Stimulated activated effector memory CD8-positive, alpha-beta T cell treated with anti-CD3 and anti-CD28 coated beads, Interleukin-12 subunit alpha, Interleukin-12 subunit beta, amount 100 ng/mL, for 72 hours (primary cell): ENCODE measurements at regions not wholly inside any gene's neighbourhood (a gene's known extent, or its start where the extent isn't known, plus 50 kb on each side); places are given as distances from the start of the nearest gene placed in this dataset.

Experiments
- ATAC-seq: fragments of 150-1000 bp; cut with Tn5 transposase; 2 replicates; pipeline ENCODE4 v1.10.0; 2021
- DNase-seq, 2 donors: peaks; one replicate each; pipeline ENCODE4 v3.0.0; 2021 to 2022; ENCODE audit warnings: low spot score in 2 of 2
- H3K27ac Mint-ChIP-seq: one replicate; pipeline ENCODE4 v1.8.0; 2022; ENCODE audit warnings: mild to moderate bottlenecking, mixed read lengths
- H3K36me3 Mint-ChIP-seq: one replicate; pipeline ENCODE4 v1.8.0; 2022; ENCODE audit warnings: mild to moderate bottlenecking, mixed read lengths
- H3K4me1 Mint-ChIP-seq: one replicate; pipeline ENCODE4 v1.8.0; 2022; ENCODE audit warnings: mixed read lengths
- H3K4me3 Mint-ChIP-seq: one replicate; pipeline ENCODE4 v1.8.0; 2022; ENCODE audit warnings: mild to moderate bottlenecking, mixed read lengths
- H3K9me3 Mint-ChIP-seq: one replicate; pipeline ENCODE4 v1.8.0; 2022; ENCODE audit warnings: mixed read lengths

DNA sequence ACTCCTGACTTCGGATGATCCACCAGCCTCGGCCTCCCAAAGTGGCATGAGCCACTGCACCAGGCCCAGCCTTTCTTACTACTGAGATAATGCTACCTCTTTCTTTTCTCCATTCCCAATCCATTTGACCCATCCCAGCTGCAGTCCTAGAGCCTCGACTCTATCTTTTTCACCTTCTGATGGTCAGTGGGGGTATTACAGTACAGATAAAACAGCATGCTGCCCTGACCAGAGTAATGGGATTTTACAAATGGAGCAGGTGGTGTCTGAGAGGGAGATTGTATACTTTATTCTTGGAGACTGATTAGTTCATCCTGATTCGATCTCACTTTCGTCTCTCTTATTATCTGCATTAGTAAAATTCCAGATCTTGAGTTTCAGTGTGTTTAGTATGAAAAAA lies 238.6 kb upstream of the TNP1 start:
- no peaks in the 10 kb centered on the region for H3K9me3 Mint-ChIP-seq
- no peak for DNase-seq
- no peak overlapping the region for H3K27ac Mint-ChIP-seq
- no peak overlapping the region for H3K4me3 Mint-ChIP-seq
- no peaks in the 10 kb centered on the region for H3K4me1 Mint-ChIP-seq
- H3K36me3 Mint-ChIP-seq, result no peaks in the 10 kb centered on the region
- no peak for ATAC-seq

DNA sequence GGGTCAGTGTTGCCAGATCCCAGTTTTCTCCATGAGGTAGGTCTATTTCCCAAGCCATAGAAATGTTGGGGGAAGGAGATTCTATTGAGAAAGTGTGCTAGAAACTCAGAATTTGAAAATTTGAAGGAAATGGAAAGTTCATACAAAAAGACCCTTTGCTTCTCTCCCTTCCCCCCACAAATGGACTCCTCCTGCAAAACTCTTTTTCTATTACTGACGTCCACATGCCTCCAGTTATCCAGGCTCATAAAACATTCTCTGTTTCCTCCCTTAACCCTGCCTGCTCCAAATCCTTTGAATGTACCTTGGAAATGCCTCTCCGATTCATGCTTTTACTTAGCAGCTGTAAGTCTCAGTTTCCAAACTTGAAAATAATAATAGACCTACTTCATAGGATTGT lies 237.5 kb upstream of the TNP1 start:
- no peaks in the 10 kb centered on the region for H3K9me3 Mint-ChIP-seq
- ATAC-seq (no peak), DNase-seq (no peak)
- H3K36me3 Mint-ChIP-seq, result no peaks in the 10 kb centered on the region
- H3K27ac Mint-ChIP-seq, result no peak overlapping the region
- H3K4me3 Mint-ChIP-seq, result no peak overlapping the region
- no peaks in the 10 kb centered on the region for H3K4me1 Mint-ChIP-seq

DNA sequence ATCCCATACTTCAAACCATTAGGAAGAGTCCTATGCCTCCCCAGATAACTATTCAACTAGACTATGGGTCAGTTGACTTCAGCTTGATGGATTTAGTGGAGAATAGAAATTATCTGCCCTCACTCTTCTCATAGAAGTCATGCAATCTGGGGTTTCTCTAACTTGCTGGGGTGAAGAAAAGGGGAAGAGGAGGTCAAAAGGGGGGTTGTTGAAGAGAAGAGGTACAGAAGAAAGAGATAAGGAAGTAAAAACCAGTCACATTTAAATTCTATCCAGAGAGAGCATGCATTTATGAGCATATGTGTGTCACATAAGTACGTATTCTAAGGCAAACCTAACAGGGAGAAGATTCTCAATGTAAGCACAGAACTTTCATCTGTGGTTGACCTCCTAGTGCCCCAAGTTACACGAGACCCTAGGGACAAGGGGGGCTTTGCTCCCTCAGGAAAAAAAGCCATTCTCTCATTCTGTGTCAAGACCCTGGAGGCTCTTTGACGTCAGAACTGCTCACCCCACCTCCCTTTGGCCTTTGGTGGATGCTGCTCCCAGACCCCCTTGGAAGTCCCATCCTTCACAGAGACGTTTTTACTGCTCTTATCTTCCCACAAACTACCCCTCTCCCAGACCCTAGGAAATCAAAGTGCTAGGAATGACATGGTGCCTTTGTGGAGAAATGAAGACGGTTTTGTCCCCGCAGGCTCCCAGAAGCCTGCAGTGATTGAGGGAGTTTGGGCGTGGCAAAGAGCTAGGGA lies 236.8 kb upstream of the TNP1 start:
- no peak for DNase-seq
- no peak overlapping the region for H3K4me3 Mint-ChIP-seq
- H3K27ac Mint-ChIP-seq, result no peak overlapping the region
- no peak for ATAC-seq
- no peaks in the 10 kb centered on the region for H3K9me3 Mint-ChIP-seq
- H3K36me3 Mint-ChIP-seq, result no peaks in the 10 kb centered on the region
- H3K4me1 Mint-ChIP-seq, result no peaks in the 10 kb centered on the region

DNA sequence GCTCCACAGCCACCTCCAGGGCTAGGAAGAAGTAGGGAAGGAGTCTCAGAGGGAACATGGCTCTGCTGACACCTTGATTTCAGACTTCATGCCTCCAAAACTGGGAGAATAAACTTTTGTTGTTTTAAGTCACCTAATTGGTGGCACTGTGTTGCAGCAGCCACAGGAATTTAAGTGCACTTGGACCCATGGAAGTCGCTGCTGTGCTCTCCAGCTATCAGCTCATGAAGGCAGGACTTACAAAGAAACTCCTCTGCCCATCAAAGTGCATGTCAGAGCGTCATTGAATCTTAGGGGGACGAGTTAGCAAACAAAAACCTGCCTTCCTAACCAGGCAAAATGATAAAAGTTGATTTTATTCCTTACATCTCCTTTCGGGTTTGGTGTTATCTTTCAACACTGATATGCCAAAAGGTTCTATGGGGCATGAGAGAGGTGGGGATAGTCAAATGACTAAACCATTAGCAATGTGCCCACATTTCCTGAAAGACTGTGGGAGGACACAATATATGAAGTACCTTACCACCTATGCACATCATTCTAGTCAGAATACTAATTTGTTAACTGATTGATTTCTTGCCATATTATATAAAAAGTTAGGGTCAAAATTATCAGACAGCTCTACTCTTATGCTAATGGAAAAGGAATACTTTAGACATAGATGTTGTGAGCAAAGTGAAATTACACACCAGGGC lies 235.8 kb upstream of the TNP1 start:
- H3K36me3 Mint-ChIP-seq, result no peaks in the 10 kb centered on the region
- no peaks in the 10 kb centered on the region for H3K9me3 Mint-ChIP-seq
- DNase-seq, result no peak
- H3K27ac Mint-ChIP-seq, result no peak overlapping the region
- no peak overlapping the region for H3K4me3 Mint-ChIP-seq
- ATAC-seq, result peak; percentile 36
- H3K4me1 Mint-ChIP-seq, result no peaks in the 10 kb centered on the region

DNA sequence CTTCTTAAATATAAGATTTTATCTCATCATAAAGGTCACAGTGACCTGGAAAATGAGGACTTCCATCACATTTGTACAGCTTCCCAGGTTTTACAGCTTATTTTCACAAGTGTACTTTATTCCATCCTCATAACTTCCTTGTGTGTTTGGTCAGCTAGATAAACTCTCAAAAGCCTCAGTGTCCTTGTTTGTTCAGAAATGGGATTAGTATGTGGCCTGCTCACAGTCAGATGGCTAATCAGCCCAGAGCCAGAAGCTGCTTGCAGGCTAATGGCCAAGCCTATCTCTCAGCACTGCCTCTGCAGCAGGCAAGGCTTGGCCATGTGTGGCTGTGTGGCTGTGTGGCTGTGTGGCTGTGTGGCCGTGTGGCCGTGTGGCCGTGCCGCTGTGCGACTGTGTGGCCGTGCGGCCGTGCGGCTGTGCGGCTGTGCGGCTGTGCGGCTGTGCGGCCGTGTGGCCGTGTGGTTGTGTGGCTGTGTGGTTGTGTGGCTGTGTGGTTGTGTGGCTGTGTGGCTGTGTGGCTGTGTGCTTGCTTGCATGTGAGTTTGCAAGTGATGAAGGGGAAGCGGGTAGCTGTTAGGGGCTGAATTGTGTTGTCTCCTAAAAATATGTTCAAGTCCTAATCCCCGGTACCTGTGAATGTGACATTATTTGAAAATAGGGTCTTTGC lies 233.0 kb upstream of the TNP1 start:
- DNase-seq, result no peak

DNA sequence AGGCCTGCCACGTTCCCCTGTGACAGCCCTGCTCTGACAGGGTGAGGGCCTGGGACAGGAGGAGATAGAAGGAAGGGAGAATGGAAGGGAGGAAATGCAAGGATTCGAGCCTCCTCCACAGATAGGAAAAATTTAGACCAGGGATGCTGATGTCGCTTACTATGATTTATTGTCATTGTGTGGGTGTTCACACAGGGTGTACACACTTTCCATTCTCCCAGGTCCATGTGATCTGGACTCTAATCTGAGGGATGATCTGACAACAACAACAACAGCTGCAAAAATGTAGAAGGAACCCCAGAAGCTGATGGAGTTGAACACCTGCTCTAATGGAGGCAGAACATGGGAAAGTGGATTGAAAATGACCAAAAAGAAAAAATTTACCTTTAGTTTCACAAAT lies 231.7 kb upstream of the TNP1 start:
- Mint-ChIP-seq H3K4me3 (no peak overlapping the region), H3K36me3 (no peaks in the 10 kb centered on the region), H3K9me3 (no peaks in the 10 kb centered on the region), H3K4me1 (no peaks in the 10 kb centered on the region), H3K27ac (no peak overlapping the region)
- ATAC-seq (no peak), DNase-seq (no peak)

More for the DNA sequence above, 233.0 kb upstream of the TNP1 start:
- Mint-ChIP-seq H3K4me3 (no peak overlapping the region), H3K4me1 (no peaks in the 10 kb centered on the region), H3K27ac (no peak overlapping the region), H3K36me3 (no peaks in the 10 kb centered on the region), H3K9me3 (no peaks in the 10 kb centered on the region)
- ATAC-seq, result no peak

DNA sequence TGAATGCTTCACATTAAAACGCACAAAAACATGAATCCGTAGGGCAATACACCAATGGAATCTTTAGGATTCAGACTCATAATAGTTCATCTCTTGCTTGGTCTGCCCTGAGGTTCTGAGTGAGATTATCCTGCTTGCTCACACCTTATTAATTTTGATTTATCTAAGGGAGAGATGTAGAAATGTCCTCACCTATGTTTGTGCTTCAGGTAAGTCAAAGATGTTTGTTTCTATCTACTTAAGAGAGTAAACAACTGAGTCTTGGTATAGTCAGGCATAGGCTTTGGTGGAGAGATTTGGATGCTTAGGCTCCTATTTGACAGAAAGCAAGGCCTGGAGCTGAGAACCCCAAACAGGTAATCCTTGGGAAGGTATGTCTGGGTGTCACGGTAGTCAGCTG lies 231.0 kb upstream of the TNP1 start:
- DNase-seq, result no peak
- Mint-ChIP-seq H3K4me1 (no peaks in the 10 kb centered on the region), H3K36me3 (no peaks in the 10 kb centered on the region), H3K4me3 (no peak overlapping the region), H3K9me3 (no peaks in the 10 kb centered on the region), H3K27ac (no peak overlapping the region)
- no peak for ATAC-seq

DNA sequence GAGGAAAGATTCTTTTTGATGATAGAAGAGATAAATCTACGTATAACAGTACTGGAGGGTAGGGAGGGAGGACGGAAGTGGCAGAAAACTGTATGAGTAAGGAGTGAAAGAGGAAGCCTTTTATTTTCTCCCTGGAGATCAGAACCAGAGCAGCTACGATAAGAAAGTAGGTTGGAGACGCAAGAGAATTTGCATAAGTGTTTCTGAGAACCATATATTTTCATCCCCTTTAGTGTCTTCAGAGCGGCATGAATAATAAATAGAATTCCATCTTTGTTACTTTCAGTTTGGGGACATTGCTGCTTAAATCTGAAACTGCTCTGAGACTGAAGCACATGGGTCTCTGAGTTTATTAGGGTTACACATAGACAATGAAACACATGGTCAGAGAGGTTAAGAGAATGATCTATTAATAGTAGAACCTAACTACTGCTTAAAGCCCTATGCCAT lies 230.2 kb upstream of the TNP1 start:
- no peaks in the 10 kb centered on the region for H3K4me1 Mint-ChIP-seq
- DNase-seq (no peak), ATAC-seq (peak; percentile 70)
- H3K36me3 Mint-ChIP-seq, result no peaks in the 10 kb centered on the region
- no peaks in the 10 kb centered on the region for H3K9me3 Mint-ChIP-seq
- no peak overlapping the region for H3K4me3 Mint-ChIP-seq
- no peak overlapping the region for H3K27ac Mint-ChIP-seq

DNA sequence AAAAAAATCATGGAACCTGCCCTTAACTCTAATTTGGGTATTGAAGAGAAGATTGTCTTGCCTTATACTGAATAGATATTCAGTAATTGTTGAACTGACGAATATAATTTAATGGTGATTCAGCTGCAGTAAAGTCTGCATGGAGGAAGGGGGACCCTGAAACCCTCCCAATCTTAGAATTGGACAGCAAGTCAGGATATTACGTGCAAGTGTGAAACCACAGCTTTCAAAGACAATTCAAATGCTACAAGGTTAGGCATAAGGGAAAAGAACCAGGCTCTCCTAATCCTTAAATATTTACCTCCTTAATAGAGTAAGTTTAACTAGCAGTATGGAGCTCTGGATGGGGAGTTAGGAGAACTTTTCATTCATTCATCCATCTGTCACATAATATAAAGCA lies 226.9 kb upstream of the TNP1 start:
- no peak for ATAC-seq
- Mint-ChIP-seq H3K27ac (no peak overlapping the region), H3K36me3 (no peaks in the 10 kb centered on the region), H3K9me3 (no peaks in the 10 kb centered on the region), H3K4me3 (no peak overlapping the region), H3K4me1 (no peaks in the 10 kb centered on the region)
- DNase-seq, result no peak

DNA sequence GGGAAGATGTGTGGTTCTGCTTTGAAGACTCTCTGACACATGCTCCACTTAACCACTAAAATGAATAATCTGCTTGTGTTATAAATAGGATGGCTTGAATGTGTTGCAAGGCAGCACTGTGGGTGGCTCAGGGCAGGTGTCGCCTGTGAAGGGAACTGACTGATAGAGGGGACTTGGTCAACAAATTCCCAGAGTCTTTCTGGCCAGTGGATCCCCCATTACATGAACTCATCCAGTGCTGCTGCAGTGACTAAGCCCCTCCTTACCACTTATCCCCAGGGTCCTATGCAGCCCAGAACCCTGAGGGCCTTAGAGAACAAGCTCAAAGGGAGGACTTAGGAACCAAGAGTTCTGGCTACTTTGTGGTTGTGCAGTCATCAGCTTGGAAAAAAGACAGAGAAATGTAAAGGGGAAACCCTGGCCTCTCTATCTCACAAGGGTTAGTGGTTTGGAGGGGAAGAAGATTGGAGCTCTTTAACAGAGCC lies 226.2 kb upstream of the TNP1 start:
- H3K9me3 Mint-ChIP-seq, result no peaks in the 10 kb centered on the region
- ATAC-seq, result peak; percentile 62
- H3K27ac Mint-ChIP-seq, result no peak overlapping the region
- no peak overlapping the region for H3K4me3 Mint-ChIP-seq
- no peak for DNase-seq
- H3K36me3 Mint-ChIP-seq, result no peaks in the 10 kb centered on the region
- H3K4me1 Mint-ChIP-seq, result no peaks in the 10 kb centered on the region

DNA sequence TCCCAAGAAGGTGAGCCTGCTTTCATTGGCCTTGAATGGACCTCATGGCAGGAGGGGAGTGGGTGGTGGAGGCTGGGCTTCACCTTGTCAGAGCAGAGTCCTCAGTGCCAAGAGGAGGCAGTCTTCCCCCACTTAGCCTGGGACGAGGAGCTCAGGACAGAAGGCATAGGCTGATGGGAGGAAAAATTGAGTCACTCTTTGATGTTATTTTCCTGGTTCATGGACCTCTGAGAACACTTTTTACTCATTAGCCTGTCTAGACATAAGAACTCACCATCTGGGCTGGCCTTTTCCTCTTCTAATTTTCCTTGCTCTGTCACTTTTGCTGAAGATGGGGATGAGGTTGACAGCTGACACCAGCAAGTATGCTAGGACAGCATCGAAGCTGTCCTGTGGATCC lies 225.7 kb upstream of the TNP1 start:
- H3K4me1 Mint-ChIP-seq, result no peaks in the 10 kb centered on the region
- DNase-seq (no peak), ATAC-seq (no peak)
- no peak overlapping the region for H3K4me3 Mint-ChIP-seq
- no peaks in the 10 kb centered on the region for H3K36me3 Mint-ChIP-seq
- no peaks in the 10 kb centered on the region for H3K9me3 Mint-ChIP-seq
- no peak overlapping the region for H3K27ac Mint-ChIP-seq

DNA sequence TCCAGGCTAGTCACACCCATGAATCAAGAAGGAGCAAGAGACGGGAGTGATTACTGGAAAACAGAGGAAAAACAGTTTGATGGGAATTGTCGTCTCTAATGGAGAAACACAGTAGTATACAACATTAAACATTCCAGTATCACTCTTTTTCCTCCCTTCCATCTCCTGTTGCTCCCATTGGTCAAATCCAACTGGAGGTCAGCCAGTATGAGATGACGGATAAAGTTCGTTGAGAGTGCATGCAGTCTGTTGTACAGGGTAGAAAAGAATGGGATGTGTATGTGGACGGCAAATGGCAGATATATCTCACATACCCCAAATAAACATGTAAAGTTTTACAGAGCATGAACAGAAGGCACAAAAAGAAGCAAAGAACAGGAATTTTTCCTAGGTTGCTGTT lies 221.9 kb upstream of the TNP1 start:
- DNase-seq (no peak), ATAC-seq (no peak)
- Mint-ChIP-seq H3K4me1 (no peaks in the 10 kb centered on the region), H3K36me3 (no peaks in the 10 kb centered on the region), H3K4me3 (no peak overlapping the region), H3K9me3 (no peaks in the 10 kb centered on the region), H3K27ac (no peak overlapping the region)

DNA sequence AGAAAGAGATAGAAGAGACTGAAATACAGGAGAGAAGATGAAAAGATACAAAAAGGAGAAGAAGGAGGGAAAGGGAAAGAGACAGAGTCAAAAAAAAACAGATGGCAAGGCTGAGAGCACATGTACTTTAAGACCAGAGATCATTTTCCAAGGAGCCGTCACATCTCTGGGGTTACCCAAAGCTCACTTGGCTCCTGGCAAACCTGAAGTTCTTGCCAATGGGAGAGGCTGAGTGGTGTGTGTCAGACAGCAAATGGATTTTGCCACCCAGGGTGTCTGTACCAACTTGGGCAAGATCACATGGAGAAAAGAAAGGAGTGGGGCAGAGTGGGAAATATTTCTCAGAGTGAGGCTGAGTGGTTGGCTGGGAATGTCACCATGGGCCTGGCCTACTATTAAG lies 219.3 kb upstream of the TNP1 start:
- DNase-seq, result no peak
- no peaks in the 10 kb centered on the region for H3K9me3 Mint-ChIP-seq
- no peaks in the 10 kb centered on the region for H3K36me3 Mint-ChIP-seq
- no peak overlapping the region for H3K27ac Mint-ChIP-seq
- no peaks in the 10 kb centered on the region for H3K4me1 Mint-ChIP-seq
- no peak for ATAC-seq
- H3K4me3 Mint-ChIP-seq, result no peak overlapping the region

DNA sequence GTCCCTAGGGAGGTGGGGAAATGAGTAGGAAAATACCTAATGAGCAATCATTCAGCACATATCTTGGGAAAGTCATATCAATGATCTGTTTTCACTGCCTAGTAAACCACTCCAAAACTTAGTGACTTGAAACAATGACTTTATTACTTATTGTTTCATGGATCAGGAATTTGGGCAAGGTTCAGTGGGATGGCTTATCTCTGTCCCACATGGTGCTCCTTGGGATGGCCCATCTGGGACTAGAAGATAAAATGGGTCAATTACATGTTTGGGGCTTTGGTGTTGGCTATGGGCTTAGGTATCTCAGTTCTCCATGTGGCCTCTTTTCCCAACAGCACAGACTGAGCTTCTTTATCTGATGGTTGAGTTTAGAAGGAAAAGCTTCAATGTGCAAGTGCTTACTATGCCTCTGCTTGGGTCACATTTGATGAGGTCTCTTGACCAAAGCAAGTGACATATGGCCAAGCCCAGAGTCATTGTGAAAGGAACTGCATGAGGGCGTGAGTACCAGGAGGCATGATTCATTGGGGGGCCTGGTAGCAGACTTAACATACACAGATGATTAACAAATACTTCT lies 218.1 kb upstream of the TNP1 start:
- Mint-ChIP-seq H3K36me3 (no peaks in the 10 kb centered on the region), H3K9me3 (no peaks in the 10 kb centered on the region), H3K4me1 (no peaks in the 10 kb centered on the region), H3K4me3 (no peak overlapping the region), H3K27ac (no peak overlapping the region)
- peak; percentile 67 for ATAC-seq
- no peak for DNase-seq

DNA sequence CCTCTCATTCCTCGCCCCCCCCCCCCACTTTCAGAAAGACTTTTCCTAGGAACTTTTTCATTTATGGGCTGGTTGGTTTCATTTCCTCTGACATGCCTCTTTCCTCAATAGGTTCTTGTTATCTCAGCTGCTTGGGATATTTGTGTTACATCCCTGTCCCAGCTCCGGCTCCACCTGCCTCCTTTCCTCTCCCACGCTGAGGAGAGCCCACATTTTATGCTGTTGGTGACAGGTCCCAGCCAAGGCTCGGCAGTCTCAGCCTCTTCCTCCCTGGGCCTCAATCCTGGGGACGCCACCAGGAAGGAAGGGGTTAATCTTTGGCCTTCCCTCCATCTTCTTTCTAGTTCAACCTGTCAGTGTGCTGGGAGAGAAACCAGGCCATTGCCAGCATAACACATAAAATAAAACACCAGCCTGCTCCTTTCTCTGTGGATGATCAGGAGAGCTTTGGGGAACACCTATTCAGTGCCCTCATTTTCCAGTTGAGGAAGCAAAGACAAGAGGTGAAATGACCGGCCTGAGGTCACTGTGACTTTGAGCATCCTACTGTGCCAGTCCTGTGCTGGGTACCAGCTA lies 216.9 kb upstream of the TNP1 start:
- no peaks in the 10 kb centered on the region for H3K4me1 Mint-ChIP-seq
- no peak overlapping the region for H3K27ac Mint-ChIP-seq
- H3K36me3 Mint-ChIP-seq, result no peaks in the 10 kb centered on the region
- DNase-seq (no peak), ATAC-seq (no peak)
- H3K4me3 Mint-ChIP-seq, result no peak overlapping the region
- H3K9me3 Mint-ChIP-seq, result no peaks in the 10 kb centered on the region
